GM11168 (cell line): ENCODE measurements at regions not wholly inside any gene's neighbourhood (a gene's known extent, or its start where the extent isn't known, plus 50 kb on each side); places are given as distances from the start of the nearest gene placed in this dataset.

Experiments used
- in situ Hi-C: fragments of 300-500 bp; cut with MboI; formaldehyde crosslinking; loops from one replicate; pipeline ENCODE4 v1.12.0; 2022; ENCODE audit warnings: low sequenced_read_pairs; ENCODE audit not compliant: unreplicated experiment

- in situ Hi-C loops: no loop called here
Observed at GRCh38 chr13:73580513-73581267, 521.9 kb downstream of the KLF5 start.

- in situ Hi-C loops: no loop called here
Observed at GRCh38 chr13:73579574-73580274, 520.9 kb downstream of the KLF5 start.

DNA sequence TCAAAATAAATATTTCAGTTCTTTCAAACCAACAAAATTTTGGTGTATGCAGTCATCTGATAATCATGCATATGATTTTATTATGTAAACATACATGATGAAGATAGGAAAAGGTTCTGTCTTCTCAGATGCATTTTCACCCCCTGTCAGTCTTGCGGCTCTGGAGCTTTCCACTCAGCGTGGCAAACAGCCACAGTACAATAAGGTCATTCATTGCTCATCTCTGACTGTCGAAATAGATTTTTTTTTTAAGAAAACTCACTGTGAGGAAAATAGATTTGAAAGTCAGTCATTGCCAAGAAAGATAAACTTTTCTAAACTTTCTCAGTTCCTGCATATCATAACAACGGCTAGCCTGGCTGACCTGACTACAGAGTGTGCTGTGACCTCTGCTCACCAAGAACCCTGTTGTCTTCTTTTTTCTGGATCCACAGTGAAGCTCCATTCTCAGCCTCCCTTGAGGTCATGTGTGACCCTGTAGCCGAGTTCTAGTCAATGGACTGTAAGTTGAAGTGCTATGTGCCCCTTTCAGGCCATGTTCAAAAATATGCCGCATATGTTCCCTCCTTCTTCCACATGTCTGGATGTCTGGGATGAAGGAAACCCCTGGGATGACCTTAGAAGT, 519.6 kb downstream of the KLF5 start:
- in situ Hi-C loops: no loop called here

DNA sequence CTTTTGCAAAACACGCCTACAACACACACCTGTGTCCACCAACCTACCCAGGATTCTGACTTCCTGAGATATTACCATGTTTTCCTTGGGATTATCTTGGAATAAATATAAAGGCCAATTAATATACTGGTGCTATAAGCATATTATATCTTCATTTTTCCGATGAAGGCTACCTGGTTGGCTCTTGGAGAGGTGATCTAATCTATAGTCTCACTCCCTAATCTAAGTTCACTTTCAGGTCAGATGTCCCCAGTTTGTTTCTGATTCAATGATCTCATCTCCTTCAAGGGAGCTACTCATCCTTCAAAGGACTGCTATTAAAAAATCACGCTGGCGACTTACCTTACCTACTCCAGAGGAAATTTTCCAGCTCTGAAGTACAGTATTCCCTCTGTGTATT, 517.5 kb downstream of the KLF5 start:
- in situ Hi-C loops: no loop called here

DNA sequence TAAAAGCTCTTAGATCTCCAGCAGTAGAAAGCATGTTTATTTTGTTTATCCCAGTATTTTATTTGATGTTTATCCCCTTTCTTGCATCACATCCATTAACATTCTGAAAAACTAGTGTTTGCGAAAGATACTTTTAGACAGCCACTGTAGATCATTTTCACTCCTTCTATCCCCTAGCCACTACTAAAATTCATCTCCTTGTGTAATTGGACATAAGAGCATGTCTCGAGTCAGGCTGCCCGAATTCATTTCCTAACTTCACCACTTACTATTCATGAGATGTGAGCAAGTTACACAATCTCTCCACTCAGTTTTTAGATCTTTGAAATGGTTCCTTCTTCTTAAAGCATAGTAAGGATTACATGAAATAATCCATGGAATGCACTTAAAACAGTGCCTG, 514.0 kb downstream of the KLF5 start:
- in situ Hi-C loops: no loop called here

- in situ Hi-C loops: no loop called here
Observed at GRCh38 chr13:73571376-73571775, 512.6 kb downstream of the KLF5 start.

DNA sequence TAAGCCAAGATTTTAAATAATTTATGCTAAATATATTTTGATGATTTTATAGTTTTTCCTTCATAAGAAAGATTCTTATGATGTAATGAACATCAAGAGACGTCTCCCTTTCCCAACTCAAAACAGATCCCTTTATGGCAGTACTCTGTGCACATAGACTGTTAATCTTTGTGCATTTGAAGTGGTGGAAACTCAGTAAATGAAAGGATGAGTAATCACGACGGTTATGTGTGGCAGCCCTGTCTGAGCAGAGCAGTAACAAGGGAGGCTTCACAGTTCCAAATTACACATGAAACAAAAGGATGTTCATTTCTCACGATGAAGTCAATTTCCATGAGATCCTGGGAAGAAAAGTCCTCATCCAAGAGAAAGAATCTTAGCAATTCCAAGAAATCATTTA, 498.1 kb downstream of the KLF5 start:
- in situ Hi-C loops: no loop called here

DNA sequence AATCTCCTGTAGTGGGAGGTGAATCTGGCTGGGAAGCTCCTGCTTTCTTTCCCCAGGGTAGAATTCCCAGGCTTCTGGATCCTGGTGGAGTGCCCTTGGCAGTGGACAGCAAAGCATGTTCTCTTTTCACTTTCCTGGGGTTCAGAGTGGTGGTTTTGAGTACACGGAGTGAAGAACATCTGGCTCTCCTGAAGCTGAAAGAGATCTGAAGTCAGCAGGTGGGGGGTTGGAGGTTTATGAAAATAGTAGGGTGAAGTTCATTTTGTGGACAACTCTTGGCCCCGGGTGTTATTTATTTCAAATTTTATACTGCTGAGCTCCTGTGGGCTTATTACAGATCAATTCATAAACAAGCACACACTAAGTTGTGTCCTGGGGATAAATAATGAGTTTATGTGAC, 497.3 kb downstream of the KLF5 start:
- in situ Hi-C loops: no loop called here

DNA sequence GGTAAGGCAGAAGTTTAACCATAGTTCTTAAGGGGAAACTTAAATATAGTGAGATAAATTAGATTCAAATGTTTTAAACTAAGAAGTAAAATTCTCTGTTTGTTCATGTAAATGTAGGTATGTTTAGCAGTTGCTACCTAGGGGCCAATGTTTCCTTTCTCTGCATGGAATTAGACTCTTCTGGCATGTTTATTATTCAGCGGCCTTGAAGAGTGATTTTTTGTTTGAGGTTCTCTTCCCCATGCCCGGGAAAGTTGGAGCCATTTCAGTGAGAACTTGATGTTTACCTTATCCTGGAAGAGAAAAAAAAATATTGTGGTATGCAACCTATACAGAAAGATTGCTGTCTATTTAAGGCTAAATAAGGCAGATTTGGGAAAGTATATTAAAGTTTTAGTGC, 492.9 kb downstream of the KLF5 start:
- in situ Hi-C loops: no loop called here

- in situ Hi-C loops: no loop called here
Observed at GRCh38 chr13:73549717-73550116, 490.9 kb downstream of the KLF5 start.

DNA sequence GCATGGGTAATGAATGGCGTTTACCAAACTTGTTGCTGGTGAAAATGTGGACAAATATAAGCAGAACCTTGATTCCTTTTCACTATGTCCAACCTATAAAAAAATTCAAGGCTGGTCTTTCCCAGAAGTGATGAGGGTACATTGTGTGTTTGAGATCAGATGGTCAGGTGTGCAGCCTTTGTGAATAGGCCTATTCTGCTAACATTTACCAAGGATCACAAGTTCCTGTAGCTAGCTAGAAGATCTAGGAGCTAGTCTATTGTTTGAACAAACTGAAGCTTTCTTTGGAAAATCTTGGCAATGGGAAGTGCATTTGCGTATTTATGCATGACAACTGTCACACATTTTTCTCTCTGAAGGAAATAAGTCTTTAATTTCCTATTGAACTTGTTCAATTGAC, 489.6 kb downstream of the KLF5 start:
- in situ Hi-C loops: no loop called here

GRCh38 chr13:73547239-73547638, 488.4 kb downstream of the KLF5 start:
- in situ Hi-C loops: no loop called here

- in situ Hi-C loops: no loop called here
Observed at GRCh38 chr13:73544175-73544574, 485.4 kb downstream of the KLF5 start.

GRCh38 chr13:73542446-73542845, 483.6 kb downstream of the KLF5 start:
- in situ Hi-C loops: no loop called here

GRCh38 chr13:73536865-73537264, 478.1 kb downstream of the KLF5 start:
- in situ Hi-C loops: no loop called here

DNA sequence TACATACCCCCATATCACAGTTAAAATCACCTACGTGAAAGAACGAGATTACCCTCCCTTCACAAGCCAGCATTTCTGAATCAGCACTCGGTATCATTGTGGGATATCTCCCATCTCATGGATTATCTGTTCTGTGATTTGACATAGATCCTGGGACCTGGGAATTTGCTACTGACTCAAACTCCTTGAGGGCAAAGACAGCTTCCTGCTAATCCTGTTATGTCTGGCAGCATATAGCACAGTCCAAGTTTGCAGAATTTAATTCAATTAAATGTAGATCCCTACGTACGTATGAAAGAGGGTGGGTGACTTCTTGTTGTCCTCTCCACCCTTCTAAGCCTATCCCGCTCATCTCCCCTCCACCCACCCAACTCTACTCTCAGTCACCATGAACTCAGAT, 476.5 kb downstream of the KLF5 start:
- in situ Hi-C loops: no loop called here

DNA sequence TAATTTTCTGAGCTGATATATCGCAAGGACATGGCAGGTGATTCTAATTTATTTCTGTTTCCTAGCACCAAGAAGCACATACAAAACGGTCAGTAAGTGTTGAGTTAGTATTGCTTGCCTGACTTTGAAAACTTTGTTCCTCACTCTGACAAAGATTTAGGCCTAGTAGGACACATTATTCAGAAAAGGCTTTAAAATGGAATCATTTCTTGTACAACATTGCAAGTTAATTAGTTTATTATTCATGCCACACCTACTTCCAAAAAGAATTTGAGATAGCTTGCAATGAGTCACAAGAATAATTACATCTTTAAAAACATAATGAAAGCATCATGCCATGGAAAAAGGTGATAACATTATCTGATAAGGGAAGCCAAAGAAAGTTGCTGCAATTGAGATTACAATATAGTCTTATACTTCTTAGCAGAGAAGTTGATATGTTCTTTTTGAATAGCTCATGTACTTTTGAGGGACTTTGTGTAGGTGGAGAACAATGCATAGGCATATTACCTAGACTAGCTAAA, 474.2 kb downstream of the KLF5 start:
- in situ Hi-C loops: no loop called here

- in situ Hi-C loops: no loop called here
Observed at GRCh38 chr13:73532582-73532981, 473.8 kb downstream of the KLF5 start.

- in situ Hi-C loops: no loop called here
Observed at GRCh38 chr13:73531014-73531413, 472.2 kb downstream of the KLF5 start.

DNA sequence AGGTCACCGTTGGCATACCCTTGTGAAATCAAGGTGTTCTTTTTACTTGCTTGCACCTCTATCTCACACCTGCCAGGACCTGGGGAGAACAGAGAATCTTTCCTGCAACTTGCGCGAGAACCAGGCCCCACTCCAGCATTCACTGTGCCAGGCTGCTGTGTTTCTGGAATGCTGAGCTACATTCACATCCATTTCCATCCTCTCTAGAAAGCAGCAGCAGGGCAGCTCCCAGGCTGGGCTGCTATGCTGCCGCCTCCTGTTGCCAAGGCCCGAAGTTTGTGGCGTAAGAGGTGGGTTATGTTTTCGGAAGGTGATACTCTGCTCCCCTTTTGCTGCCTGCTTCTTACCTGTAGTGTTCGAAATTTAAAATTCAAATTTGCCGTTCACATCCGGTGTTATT, 464.1 kb downstream of the KLF5 start:
- in situ Hi-C loops: no loop called here

GRCh38 chr13:73521985-73522524, 463.2 kb downstream of the KLF5 start:
- in situ Hi-C loops: no loop called here
